GM19452 (cell line): ENCODE measurements at regions not wholly inside any gene's neighbourhood (a gene's known extent, or its start where the extent isn't known, plus 50 kb on each side); places are given as distances from the start of the nearest gene placed in this dataset.
"Not testable (repeated sequence)": the region's sequence is repeated elsewhere in the genome, so short reads cannot be mapped to it uniquely, and the experiment has no call there.

Experiments used
- ATAC-seq: cut with Tn5 transposase; IDR thresholded peaks from one replicate; pipeline ENCODE4 v1.9.1; 2021; ENCODE audit not compliant: unreplicated experiment

- no peak for ATAC-seq
These were observed 724.6 kb upstream of the NRP1 start for GRCh38 chr10:34058845-34059614.

GRCh38 chr10:34055410-34055985, 721.0 kb upstream of the NRP1 start:
- ATAC-seq = not testable (repeated sequence)

- no peak for ATAC-seq
These were observed 715.4 kb upstream of the NRP1 start for GRCh38 chr10:34049887-34050286.

GRCh38 chr10:34049469-34049868, 715.0 kb upstream of the NRP1 start:
- no peak for ATAC-seq

DNA sequence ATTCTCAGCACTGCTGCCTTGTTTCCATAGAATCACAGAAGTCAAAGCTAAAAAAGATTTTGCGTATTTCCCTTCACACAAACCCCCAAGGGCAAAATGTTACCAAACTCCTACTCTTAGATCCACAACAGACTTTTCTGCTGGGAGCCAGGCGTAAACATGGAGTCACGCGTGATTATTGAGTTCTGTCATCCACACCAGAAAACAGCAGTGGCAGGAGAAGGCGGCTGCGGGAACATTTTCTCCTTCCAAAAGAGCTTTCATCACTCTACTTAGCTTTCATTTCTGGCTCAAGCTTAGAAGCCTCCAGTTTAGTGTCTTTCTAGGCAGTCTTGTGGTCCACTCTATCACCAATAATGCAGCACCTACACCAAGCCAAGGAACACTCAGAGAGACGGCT, 712.9 kb upstream of the NRP1 start:
- ATAC-seq = no peak

DNA sequence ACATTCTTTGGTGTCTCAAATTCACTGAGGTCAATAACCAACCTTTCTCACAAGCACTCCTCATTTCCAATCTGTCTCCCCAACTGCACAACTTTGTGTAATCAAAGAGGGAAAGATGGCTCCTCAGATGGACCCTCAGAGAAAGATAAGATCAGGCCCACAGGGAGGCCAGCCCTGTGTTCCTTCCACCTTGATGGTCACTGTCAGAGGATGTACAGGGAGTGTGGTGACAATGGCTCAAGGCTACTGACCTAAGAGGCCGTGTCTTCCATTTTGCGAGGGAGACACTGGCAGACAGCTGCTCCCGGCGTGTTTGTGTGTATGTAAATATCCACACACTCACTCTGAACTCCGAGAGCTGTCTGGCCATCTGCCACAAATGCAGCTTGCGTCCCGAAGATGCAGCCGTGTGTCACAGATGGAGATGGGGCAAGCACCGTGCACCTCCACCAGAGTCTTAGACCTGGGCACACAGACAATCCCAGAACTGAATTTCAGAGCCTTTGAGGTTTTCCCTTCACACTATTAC, 712.1 kb upstream of the NRP1 start:
- ATAC-seq = no peak

DNA sequence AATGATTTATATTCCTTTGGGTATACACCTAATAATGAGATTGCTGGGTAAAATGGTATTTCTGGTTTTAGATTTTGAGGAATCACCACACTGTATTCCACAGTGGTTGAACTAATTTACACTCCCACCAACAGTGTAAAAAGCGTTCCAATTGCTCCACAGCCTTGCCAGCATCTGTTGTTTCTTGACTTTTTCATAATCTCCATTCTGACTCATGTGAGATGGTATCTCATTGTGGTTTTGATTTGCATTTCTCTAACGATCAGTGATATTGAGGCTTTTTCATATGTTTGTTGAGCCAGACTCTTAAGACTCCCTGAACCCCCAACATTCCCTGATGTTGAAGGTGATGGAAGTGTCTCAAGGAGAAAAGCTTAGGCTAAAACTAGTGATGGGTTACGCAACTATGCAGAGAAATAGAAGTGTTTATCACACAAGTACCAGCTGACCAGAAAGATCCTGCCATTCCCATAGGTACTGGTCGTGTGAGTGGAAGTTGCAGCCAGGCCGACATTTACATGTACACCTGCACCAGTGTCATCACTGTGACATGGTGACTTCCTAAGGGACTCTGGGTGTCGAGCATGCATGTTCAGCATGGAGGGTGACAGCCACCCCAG, 711.2 kb upstream of the NRP1 start:
- ATAC-seq = no peak

DNA sequence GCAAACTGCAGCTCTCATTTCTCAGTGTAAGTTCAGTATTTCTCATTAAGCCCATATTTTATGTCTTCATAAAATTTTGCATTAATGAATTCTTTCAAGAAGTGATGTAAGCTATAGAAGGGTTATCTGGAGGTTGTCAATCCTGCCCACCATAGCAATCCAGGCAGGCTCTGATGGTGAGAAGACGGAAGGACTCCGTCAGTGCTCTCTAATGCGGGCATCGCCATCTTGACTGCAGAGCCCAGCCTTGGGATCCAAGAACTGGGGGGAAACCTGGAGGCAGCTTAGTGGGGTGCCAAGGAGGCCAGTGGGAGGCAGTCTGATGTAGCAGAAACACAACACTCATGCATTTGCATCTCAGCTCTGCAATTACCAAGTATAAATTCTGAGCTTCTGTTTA, 707.4 kb upstream of the NRP1 start:
- ATAC-seq = no peak

GRCh38 chr10:34037499-34037898, 703.0 kb upstream of the NRP1 start:
- ATAC-seq = no peak

- ATAC-seq = not testable (repeated sequence)
These were observed 700.8 kb upstream of the NRP1 start for GRCh38 chr10:34035241-34035790.

GRCh38 chr10:34033078-34033477, 698.6 kb upstream of the NRP1 start:
- ATAC-seq = no peak

DNA sequence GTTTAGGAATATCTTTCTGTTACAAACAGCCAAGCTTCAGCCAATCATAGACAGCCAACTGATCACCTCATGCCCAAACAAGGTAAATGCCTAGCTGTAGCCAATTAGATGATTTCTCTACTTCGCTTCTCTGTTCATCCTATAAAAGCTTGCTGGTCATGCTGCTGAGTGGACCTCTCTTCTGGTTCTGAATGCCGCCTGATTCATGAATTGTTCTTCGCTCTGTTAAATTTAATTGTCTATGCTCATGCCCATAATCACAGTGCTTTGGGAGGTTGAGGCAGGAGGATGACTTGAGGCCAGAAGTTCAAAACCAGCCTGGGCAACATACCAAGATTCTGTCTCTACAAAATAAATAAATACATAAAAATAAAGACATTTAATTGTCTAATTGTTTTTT, 698.1 kb upstream of the NRP1 start:
- no peak for ATAC-seq

GRCh38 chr10:34031400-34031799, 696.9 kb upstream of the NRP1 start:
- no peak for ATAC-seq

DNA sequence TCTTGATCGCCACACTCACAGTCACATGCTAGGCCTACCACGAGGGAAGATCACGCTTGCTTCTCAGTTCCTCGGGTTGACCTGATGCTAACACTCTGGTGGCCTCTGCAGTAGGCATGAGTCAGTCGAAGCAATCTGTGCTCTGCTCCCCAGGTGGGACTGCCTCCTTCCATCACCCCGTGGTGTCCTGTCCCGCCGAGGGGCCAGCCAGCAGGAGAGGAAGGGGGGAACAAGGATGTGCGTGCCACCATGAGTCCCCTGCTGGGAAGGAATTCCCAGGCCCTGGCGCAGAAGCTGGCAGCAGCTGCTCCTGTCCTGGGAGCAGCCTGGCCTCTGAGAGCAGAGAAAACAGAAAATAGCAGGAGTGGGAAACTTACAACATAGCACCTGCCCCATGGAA, 695.0 kb upstream of the NRP1 start:
- no peak for ATAC-seq

DNA sequence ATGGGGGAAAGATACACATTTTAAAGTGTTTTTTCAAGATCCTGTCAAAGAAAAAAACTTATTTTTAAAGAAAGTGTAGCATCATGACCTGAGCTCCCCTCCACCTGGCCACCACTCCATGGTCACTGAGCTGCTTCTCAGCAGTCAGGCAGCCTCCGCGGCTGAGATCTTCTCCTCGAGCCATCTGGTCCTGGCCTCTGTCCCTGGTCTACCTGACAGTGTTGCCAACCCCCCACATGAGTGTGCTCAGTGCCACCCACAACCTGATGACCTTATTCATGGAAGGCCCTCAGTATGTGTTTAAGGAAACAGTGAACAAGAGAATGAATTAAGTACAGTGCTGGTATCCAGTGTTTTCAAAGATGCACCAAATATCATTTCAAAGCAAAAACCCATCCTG, 694.5 kb upstream of the NRP1 start:
- no peak for ATAC-seq

- no peak for ATAC-seq
These were observed 690.4 kb upstream of the NRP1 start for GRCh38 chr10:34024693-34025425.

GRCh38 chr10:34024282-34024681, 689.8 kb upstream of the NRP1 start:
- ATAC-seq = no peak

DNA sequence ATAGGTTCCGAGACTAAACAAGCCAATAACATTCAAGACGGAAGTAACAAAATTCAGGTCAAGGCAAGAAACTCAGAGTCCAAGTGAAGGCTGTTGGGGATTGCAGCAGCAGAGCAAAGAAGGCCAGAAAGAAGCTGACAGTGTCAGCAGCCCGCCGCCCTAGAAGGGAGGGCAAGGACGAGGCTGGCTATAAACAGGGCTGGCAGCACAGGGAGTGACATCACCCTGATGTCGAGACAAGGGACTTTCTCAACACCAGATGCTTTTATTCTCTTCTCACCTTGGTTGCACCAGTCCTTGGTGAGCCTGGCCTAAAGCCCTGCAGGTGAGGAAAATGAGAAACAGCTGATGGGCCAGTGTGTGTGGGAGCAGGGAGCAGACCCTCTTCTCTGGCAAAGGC, 687.7 kb upstream of the NRP1 start:
- no peak for ATAC-seq

DNA sequence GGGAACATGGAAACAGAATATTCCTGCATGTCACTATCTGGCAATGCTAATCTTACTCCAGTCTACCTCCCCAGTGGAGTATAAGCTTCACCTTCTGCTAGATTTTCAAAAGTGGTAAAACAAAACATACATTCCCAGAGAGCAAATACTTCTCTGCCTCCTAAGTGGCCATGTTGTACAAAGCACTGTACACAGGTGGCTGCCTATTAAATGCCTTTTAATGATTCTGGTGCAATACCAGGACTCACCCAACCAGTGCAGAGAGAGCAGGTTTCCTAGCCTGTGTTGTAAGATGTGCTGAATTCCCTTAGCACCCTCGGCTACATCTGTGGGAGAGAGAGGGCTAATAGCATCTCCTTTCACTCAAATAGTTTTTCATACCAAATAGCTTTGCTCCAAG, 684.3 kb upstream of the NRP1 start:
- ATAC-seq = no peak

GRCh38 chr10:34018129-34018528, 683.7 kb upstream of the NRP1 start:
- no peak for ATAC-seq

DNA sequence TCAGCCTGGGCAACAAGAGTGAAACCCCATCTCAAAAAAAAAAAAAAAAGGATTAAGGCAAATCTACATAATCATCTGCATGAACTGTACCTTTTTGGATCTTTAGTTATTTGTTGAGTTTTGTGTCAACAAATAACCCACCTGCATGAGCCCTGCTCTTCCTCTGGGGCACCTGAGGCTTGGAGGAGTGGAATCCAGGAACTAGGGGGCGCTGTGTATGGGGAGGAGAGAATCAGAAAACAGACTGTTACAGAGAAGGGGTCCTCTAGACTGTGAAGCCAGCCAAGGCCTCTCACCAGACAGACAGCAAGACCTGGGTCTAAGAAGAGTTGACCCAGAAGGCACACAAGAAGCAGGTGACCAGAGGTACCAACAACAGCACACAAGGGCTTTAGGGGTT, 682.8 kb upstream of the NRP1 start:
- ATAC-seq = no peak
